ENCODE measurements at regions not wholly inside any gene's neighbourhood (a gene's known extent, or its start where the extent isn't known, plus 50 kb on each side); places are given as distances from the start of the nearest gene placed in this dataset.

DNA sequence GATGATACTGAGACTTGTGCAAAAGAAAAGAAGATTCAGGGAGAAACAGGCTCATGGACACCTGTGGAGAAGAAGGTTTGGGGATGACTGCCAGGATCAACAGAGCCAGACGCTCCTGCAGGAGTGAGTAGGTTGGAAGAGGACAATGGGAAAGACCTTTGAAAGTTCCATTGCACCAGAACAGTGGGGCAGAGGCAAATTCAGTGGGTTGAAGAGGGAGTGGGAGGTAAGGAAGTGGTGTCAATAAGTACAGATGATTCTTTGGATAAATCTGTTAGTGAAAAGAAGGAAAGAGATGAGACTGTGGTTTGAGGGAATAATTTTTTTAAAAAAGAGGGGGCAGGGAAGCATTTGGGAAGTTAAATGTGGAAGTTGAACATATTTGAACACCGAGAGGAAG, 212.8 kb downstream of the SOX9 start:
- TF ChIP-seq, protein P1, sequence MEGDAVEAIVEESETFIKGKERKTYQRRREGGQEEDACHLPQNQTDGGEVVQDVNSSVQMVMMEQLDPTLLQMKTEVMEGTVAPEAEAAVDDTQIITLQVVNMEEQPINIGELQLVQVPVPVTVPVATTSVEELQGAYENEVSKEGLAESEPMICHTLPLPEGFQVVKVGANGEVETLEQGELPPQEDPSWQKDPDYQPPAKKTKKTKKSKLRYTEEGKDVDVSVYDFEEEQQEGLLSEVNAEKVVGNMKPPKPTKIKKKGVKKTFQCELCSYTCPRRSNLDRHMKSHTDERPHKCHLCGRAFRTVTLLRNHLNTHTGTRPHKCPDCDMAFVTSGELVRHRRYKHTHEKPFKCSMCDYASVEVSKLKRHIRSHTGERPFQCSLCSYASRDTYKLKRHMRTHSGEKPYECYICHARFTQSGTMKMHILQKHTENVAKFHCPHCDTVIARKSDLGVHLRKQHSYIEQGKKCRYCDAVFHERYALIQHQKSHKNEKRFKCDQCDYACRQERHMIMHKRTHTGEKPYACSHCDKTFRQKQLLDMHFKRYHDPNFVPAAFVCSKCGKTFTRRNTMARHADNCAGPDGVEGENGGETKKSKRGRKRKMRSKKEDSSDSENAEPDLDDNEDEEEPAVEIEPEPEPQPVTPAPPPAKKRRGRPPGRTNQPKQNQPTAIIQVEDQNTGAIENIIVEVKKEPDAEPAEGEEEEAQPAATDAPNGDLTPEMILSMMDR (IDR thresholded peaks at IDR 0.05; ENCODE audit: low read depth, low read length, missing control alignments) = no peak
- no peak overlapping the region for H3K4me3 ChIP-seq (ENCODE audit: low read depth, low read length)
- DNase-seq (ENCODE audit: low read depth) = no peak

DNA sequence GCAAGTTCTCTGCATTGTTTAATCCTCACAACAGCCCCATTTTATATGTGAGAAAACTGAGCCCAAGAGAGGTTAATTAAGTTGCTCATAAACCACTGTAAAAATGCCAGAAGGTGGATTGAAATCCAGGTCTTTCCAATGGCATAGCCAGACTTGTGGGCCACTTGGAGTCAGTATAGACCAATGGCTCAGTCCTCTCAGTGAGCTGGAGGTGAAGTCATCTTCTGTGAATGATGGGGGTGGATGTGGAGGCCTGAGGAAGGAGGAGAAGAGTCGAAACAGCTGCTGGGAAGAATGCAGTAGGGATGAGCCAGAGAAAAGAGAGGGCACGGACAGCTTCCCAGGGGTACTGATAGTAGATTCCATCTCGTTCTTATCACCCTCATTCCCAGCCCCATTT, 213.4 kb downstream of the SOX9 start:
- DNase-seq (ENCODE audit: low read depth) = no peak
- H3K4me3 ChIP-seq (ENCODE audit: low read depth, low read length) = no peak overlapping the region
- TF ChIP-seq, protein P1 (IDR thresholded peaks at IDR 0.05; ENCODE audit: low read depth, low read length, missing control alignments) = no peak

DNA sequence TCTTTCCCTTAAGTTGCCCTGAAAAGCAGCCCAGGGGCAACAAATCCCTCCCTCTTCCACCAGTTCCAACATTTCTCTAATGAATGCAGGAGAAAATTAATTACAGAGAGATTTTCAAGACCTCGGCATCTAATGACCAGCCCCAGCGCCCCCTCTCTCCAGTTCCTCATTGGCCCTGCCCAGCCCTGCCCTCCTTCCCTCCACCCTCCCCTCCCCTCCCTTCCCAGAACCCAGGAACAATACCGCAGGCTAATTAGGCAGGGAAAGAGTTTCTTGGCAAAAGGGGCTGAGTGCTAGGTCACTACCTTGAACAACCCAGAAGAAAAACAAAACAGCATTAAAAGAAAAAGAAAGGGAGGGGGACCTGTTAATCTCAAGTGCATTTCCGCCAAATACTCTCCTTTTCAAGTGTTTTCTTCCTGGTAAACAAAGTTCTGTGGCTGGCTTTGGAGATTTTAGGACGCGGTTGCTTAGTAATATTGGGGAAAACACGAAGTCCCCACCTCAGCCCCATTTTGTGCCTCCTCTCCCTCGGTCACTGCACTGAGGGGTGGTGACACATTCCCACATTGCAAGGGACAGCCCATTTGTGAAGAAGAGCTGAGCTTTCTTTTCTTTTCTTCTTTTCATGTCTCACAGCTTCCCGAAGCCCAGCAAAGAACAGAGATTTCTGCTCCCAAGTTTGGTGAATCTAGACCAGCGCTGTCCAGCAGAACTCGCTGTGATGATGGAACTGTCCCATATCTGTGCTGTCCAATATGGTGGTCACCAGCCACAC, 215.4 kb downstream of the SOX9 start:
- DNase-seq (ENCODE audit: low read depth) = no peak
- TF ChIP-seq, protein P1 (IDR thresholded peaks at IDR 0.05; ENCODE audit: low read depth, low read length, missing control alignments) = no peak
- no peak overlapping the region for H3K4me3 ChIP-seq (ENCODE audit: low read depth, low read length)

DNA sequence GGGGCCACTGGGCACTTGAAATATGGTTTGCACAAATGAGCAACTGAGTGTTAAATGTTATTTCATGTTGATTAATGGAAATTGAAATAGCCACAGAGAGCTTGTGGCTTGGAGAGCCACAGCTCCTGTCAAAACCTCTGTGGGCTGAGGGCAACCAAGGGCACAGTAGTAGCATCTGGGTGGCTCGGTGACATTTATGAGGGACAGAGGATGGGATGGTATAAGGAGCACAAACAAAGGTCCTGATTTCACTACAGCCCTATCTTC, 215.9 kb downstream of the SOX9 start:
- TF ChIP-seq, protein P1 (IDR thresholded peaks at IDR 0.05; ENCODE audit: low read depth, low read length, missing control alignments) = no peak
- no peak overlapping the region for H3K4me3 ChIP-seq (ENCODE audit: low read depth, low read length)
- DNase-seq (ENCODE audit: low read depth) = no peak

DNA sequence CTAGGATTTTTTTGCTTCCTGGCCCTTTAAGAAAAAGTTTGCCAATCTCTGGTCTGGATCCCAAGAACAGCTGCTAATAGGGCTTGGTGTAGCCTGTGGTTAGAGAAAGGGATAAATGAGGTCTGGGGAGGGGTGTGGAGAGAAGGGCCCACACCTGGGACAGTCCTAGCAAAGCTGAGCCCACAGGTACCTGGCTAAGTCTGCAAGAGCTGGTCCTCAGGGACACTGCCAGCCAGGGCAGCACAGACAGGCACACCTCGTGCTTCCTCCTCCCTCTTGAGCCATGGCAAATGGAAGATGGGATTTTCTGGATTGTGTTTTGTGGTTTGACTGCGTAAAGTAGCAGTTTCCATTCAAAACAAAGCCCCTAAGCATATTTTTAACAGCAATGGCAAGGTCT, 217.5 kb downstream of the SOX9 start:
- DNase-seq (ENCODE audit: low read depth) = no peak
- TF ChIP-seq, protein P1 (IDR thresholded peaks at IDR 0.05; ENCODE audit: low read depth, low read length, missing control alignments) = no peak

DNA sequence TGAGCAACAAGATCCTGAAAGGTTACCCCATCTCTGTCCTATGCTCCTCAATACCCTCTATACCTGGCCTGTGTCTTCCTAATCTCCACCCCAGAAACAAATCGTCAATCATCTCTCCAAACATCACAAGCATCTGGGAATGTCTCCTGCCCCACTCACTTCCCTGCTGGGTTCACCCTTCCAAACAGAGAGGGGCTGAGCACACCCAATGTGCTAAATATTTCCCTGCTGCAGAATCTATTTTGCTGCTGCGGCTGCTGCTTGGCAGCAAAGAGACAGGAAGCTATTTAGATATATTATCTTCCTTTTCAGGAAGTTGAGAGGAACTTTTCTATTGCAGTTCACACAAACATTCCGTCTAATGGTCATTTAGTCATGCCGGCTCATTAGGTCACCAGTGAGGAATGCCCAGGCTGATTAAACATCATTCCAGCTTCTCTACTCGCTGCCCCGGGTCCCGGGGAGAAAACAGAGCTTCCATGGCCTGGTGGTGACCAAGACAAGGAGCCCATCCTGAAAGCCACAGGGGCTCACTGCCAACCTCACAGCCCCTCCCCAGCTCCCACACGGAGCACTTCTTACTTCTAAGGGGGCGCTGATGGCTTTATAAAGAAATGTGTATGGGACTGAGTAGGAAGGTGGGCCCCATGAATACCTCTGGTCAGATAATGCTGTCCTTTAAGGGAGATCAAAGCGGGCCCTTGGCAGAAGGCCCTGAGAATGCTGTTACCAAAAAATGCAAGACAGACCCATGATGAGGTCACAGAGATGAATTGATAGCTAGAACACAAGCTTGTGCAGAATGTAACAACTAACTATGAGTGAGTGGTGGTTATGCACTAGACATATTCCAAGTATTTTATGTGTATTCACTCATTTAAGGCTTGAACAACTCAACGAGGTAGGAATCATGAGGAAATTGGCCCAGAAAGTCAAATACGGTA, 218.3 kb downstream of the SOX9 start:
- TF ChIP-seq, protein P1 (IDR thresholded peaks at IDR 0.05; ENCODE audit: low read depth, low read length, missing control alignments) = no peak
- DNase-seq (ENCODE audit: low read depth) = no peak

More for the DNA sequence above, 217.5 kb downstream of the SOX9 start:
- H3K4me3 ChIP-seq (ENCODE audit: low read depth, low read length) = no peak overlapping the region

More for the DNA sequence above, 218.3 kb downstream of the SOX9 start:
- H3K4me3 ChIP-seq (ENCODE audit: low read depth, low read length) = no peak overlapping the region

All from GM12864 (cell line).